Left hindlimb (tissue), 1 donor: ENCODE measurements at regions not wholly inside any gene's neighbourhood (a gene's known extent, or its start where the extent isn't known, plus 50 kb on each side); places are given as distances from the start of the nearest gene placed in this dataset.

Experiments
- DNase-seq: peaks from one replicate; pipeline ENCODE4 v3.0.0-alpha.2; 2018

GRCh38 chr16:49021136-49021535 is 260.5 kb downstream of the CBLN1 start:
- no peak for DNase-seq

GRCh38 chr16:49020436-49020835 is 261.2 kb downstream of the CBLN1 start:
- no peak for DNase-seq

GRCh38 chr16:49019831-49020230 is 261.8 kb downstream of the CBLN1 start:
- no peak for DNase-seq

GRCh38 chr16:49019081-49019633 is 262.5 kb downstream of the CBLN1 start:
- peak; percentile 63 for DNase-seq

- no peak for DNase-seq
These were observed 263.2 kb downstream of the CBLN1 start for GRCh38 chr16:49018259-49018931.

DNA sequence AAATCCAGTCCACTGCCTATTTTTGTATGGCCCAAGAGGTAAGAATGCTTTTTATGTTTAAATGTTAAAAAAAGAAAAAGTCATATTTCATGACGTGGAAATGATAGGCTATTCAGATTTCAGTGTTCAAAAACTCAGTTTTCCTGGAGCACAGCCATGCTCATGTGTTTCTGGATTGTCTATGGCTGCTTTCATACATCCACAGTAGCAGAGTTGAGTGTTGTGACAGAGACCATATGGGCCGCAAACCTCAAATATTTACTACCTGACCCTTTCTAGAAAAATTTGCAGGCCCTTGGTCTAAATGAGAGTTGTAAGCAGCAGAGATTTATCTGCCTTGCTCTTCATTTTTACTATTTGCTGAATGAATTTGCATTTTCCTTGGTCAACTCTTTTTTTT is 264.1 kb downstream of the CBLN1 start:
- no peak for DNase-seq

GRCh38 chr16:49016461-49016860 is 265.2 kb downstream of the CBLN1 start:
- no peak for DNase-seq

- no peak for DNase-seq
These were observed 266.4 kb downstream of the CBLN1 start for GRCh38 chr16:49015225-49015592.

DNA sequence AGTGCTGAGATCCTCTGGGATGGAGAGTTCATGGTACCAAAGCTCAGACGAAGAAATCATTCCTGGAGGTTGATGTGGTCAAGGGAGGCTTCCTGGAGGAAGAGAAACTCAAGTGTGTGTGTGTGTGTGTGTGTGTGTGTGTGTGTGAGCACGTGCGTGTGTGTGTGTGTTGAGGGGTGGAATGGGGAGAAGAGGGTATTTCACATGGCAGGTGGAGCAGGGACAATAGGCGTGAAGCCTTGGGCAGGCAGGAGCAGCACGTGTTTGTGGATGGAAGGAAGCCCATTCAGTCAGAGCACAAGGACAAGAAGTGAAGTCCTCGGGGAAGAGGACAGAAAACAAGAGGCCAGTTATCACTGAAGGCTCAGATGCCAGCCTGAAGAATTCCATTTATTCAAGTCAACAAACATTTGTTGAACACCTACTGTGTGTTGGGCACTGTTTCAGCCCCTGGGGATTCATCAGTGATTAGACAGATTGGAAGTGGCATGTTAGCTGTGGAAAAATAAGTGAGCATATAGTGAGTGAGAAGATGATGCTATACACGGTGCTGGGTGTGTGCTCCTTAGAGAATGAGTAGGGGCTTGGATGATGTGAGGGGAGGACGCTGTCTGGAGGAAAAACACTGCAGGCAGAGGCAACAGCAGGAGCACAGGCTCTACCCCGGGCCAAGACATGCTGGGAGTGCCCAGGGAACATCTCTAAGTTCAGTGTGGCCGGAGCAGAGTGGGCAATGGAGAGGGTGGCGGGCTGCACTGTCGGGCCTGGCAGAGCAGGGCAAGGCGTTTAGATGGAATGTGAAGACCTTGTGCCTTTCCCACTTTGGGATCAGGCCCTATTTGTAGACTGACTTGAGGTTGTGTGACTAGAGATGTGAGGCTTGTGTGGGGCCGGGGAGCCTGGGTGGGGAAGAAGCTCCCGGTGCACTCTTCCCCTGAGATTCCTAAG is 267.1 kb downstream of the CBLN1 start:
- no peak for DNase-seq

- no peak for DNase-seq
These were observed 267.9 kb downstream of the CBLN1 start for GRCh38 chr16:49013727-49014080.

GRCh38 chr16:49012961-49013726 is 268.5 kb downstream of the CBLN1 start:
- DNase-seq = no peak

DNA sequence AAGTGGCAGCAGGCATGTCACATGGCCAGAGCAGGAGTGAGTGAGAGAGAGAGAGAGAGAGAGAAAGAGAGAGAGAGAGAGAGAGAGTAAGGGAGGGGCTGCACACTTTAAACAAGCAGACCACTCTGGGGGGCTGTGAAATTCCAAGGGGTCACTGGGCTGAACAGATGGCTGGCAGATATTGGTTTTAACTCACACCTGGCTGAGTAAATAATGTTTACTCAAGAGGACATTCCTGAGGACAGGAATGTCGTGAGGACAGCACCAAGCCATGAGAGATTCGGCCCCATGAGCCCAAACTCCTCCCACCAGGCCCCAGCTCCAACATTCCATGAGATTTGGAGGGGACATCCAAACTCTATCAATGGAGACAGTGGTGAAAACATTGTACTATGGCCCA is 269.7 kb downstream of the CBLN1 start:
- DNase-seq = no peak

- no peak for DNase-seq
These were observed 270.8 kb downstream of the CBLN1 start for GRCh38 chr16:49010879-49011278.

- DNase-seq = no peak
These were observed 271.2 kb downstream of the CBLN1 start for GRCh38 chr16:49010396-49010795.

GRCh38 chr16:49009204-49009603 is 272.4 kb downstream of the CBLN1 start:
- no peak for DNase-seq

DNA sequence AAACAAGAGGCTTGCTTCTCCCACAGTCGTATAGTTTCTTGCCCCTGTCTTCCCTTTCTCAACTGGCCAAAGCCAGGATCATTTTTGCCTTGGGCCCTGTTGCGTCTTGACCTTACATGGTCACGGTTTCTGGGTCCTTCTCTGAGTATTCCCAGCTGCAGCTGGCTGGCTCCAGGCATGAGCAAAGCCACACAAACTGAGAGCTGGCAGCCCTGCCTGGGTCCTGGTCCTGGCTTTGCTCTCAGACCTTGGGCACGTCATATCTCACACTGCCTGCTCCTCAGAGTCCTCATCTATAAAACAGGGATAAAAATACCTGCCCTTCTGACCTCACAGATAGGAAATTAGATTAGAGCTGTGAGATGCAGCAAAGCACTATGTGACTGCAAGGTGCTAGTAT is 277.6 kb downstream of the CBLN1 start:
- no peak for DNase-seq

DNA sequence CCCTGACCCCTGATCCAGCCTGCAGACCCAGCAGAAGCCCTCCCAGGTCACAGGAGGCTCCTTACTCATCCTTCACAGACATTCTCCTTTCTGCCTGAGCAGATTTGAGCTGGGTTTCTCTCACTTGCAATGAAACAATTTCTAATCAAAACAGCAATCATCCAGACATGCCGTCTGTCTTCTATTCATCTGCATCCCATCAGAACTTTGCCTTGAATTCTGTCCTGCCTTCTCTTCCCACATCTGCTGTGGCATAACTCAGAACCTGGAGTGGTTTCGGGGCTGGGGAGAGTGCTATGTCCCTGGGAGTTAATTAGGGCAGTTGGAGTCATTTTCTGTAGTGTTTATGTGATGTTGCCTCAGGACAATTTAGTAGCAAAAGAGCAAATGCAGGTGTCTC is 278.6 kb downstream of the CBLN1 start:
- no peak for DNase-seq

GRCh38 chr16:49000594-49000993 is 281.0 kb downstream of the CBLN1 start:
- no peak for DNase-seq

DNA sequence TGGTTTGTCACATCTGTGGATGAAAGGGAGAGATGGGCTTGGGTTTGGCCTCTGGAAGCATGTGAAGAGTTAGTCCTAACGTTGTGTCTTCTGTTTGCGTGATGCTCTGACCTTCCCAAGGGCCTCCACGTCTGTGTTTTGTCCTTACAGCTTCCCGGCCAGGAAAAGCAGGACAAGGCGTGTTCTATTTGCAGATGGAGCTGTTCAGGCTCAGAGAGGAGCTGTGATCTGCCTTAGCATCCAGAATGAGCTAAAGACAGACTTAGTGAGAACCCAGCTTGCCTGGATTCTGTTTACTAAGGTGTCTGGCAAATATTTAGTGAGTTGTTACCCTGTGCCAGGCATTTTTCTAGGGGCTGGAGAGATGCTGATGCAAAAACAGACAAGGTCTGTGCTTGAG is 282.1 kb downstream of the CBLN1 start:
- no peak for DNase-seq

- DNase-seq = no peak
These were observed 282.6 kb downstream of the CBLN1 start for GRCh38 chr16:48999044-48999443.

DNA sequence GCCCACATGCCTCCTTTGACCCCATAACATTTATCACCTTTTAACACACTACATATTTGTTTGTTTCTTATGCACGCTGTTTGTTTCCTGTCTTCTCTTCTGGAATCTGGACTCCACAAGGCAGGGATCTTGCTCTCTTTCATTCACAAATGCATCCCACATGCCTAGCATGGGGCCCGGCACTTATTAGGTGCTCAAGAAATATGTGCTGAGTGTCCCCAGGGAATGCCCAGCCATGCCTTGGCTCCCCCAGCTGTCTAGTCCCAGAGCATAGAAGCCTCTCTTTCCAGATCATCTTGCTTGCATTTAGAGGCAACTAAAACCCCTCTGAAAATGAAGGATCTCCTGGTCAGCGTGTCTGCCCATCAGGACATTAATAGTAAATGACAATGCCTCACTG is 283.7 kb downstream of the CBLN1 start:
- no peak for DNase-seq

GRCh38 chr16:48997081-48997615 is 284.5 kb downstream of the CBLN1 start:
- DNase-seq = no peak

DNA sequence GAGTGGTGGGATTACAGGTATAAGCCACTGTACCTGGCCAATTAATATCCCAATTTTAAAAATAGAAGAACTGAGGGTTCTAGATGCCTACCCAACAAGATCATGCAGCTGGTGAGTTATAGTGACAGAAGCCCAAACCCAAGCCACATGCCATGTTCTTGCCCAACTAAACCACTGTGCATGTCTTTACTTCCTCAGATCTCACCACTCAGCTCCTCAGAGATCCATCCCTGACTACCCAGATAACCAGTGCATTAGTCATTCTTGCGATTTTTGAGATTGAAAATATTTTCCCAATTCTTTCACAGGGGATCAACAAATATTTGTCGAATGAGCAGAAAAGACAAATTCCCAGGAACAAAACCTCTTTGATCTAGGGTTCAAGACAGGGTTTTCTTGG is 303.1 kb downstream of the CBLN1 start:
- no peak for DNase-seq
